ENCODE measurements at regions not wholly inside any gene's neighbourhood (a gene's known extent, or its start where the extent isn't known, plus 50 kb on each side); places are given as distances from the start of the nearest gene placed in this dataset.
A peak's percentile ranks its signal among the peaks of the same experiment; 100 is the strongest.

DNA sequence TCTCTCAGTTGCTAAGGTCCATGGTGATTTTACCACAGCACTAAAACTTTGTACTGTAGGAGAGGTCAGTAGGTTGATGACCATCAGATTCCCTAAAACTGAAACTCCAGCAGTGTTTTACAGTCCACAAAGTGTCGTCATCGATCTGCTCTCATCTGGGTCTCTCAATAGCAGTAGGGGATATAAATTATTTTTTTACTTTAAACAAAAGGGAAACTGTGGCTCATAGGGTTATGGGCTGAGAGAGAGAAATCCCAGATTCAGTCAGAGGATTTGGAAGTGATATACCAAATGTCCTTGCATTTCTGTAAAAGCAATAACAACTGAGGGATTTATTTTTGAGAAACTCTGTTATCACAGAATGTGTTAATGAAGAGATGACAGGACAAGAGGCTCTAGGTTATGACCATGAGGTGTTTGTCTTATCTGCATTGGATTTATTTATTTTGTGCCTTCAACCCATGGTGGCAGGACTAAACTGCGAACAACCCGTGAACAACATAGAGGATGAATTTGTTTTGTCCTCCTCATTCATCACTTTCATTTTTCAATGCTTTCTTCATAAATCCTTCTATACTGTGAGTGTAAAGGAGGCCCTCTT is 869.7 kb downstream of the OTOL1 start:
- intact Hi-C loops (cut with DNase I), result no loop called here
- 46% methylated on average over 4 of the region's 4 CpGs for WGBS (ENCODE audit: insufficient coverage, low coverage, low lambda C conversion rate, missing lambda C conversion rate)

DNA sequence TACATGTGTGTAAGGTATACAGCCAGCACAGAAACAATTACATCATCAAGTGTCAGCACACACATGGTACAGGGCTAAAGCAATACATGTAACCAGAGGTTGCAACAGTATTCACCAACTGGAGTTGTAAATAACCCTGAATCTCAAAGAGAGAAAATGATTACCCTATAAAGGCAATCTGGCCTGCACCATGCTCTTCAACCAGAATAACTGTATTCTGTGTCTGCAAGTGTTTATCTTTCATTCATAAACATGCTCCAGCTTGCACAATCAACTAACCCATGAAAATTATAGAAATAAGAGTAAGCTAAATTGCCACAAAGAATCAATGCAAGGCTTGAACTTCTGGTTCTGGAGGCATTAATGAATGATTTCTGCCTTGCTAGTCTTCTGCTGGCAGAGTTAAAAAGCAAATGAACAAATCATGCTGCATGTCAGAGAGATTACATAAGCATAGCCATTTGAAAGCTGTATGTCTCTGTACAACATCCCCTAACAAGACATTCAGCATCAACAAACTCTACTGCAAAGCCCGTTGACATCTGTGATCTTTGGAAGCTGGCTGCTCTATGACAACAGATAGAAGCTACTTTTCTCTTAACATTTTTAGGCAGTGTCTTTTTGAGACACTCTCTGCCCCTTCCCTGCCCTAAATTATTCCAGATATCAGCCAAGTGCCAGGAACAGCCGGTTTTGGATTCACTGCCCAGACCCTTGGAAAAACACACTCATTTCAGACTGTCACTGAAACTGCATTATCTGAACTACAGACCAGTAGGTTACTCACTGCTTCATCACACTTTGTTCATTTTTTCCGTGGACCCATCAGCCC is 871.0 kb downstream of the OTOL1 start:
- Histone ChIP-seq H3K4me1 (no peaks in the 10 kb centered on the region), H3K27me3 (no peaks in the 10 kb centered on the region), H3K9me3 (no peaks in the 10 kb centered on the region), H3K36me3 (no peaks in the 10 kb centered on the region), H3K27ac (no peak overlapping the region), H3K4me3 (no peak overlapping the region)
- DNase-seq (no peak), ATAC-seq (no peak)
- WGBS (ENCODE audit: insufficient coverage, low coverage, low lambda C conversion rate, missing lambda C conversion rate), result 28% methylated on average over 3 of the region's 3 CpGs
- intact Hi-C loops (cut with DNase I), result no loop called here
- TF ChIP-seq POLR2A (IDR thresholded peaks at IDR 0.05), result no peak
- TF ChIP-seq CTCF (IDR thresholded peaks at IDR 0.05), result no peak

More for the DNA sequence above, 869.7 kb downstream of the OTOL1 start:
- Histone ChIP-seq H3K36me3 (no peaks in the 10 kb centered on the region), H3K27me3 (no peaks in the 10 kb centered on the region), H3K4me3 (no peak overlapping the region), H3K4me1 (no peaks in the 10 kb centered on the region), H3K27ac (no peak overlapping the region), H3K9me3 (no peaks in the 10 kb centered on the region)
- TF ChIP-seq POLR2A (IDR thresholded peaks at IDR 0.05) (no peak), CTCF (IDR thresholded peaks at IDR 0.05) (no peak)
- peak in 1 of 4 donors; percentile 19 for ATAC-seq
- DNase-seq, result no peak

GRCh38 chr3:162368417-162368816 is 871.8 kb downstream of the OTOL1 start:
- H3K27ac ChIP-seq, result no peak overlapping the region
- H3K4me1 ChIP-seq, result no peaks in the 10 kb centered on the region
- no peak for TF ChIP-seq POLR2A (IDR thresholded peaks at IDR 0.05)
- TF ChIP-seq CTCF (IDR thresholded peaks at IDR 0.05), result no peak
- DNase-seq, result no peak
- no peak overlapping the region for H3K4me3 ChIP-seq
- WGBS (ENCODE audit: insufficient coverage, low coverage, low lambda C conversion rate, missing lambda C conversion rate), result 37% methylated on average over 4 of the region's 4 CpGs
- intact Hi-C loops (cut with DNase I), result no loop called here
- ATAC-seq, result no peak
- no peaks in the 10 kb centered on the region for H3K27me3 ChIP-seq
- H3K36me3 ChIP-seq, result no peaks in the 10 kb centered on the region
- no peaks in the 10 kb centered on the region for H3K9me3 ChIP-seq

GRCh38 chr3:162369306-162369705 is 872.7 kb downstream of the OTOL1 start:
- Histone ChIP-seq H3K27ac (no peak overlapping the region), H3K9me3 (no peaks in the 10 kb centered on the region), H3K27me3 (no peaks in the 10 kb centered on the region), H3K4me1 (no peaks in the 10 kb centered on the region), H3K4me3 (no peak overlapping the region), H3K36me3 (no peaks in the 10 kb centered on the region)
- no peak for ATAC-seq
- TF ChIP-seq CTCF (IDR thresholded peaks at IDR 0.05), result no peak
- no peak for TF ChIP-seq POLR2A (IDR thresholded peaks at IDR 0.05)
- DNase-seq, result no peak
- intact Hi-C loops (cut with DNase I), result no loop called here
- 33% methylated on average over 1 of the region's 1 CpG for WGBS (ENCODE audit: insufficient coverage, low coverage, low lambda C conversion rate, missing lambda C conversion rate)
